ENCODE measurements at regions not wholly inside any gene's neighbourhood (a gene's known extent, or its start where the extent isn't known, plus 50 kb on each side); places are given as distances from the start of the nearest gene placed in this dataset.

- TF ChIP-seq XRCC3 (IDR thresholded peaks at IDR 0.05) (no peak), DNMT1 (IDR thresholded peaks at IDR 0.05) (no peak), ZNF274 (IDR thresholded peaks at IDR 0.05; ENCODE audit: borderline replicate concordance, low read depth, low read length) (no peak)
Observed at GRCh38 chr12:63041601-63042000, 106.7 kb upstream of the PPM1H start (continued).

GRCh38 chr12:63040526-63041220, 105.7 kb upstream of the PPM1H start:
- no peaks in the 10 kb centered on the region for H3K36me3 ChIP-seq (ENCODE audit: control insufficient read depth, insufficient read depth, low read length)
- H3K4me1 ChIP-seq (replicated peaks in 1 of 2; ENCODE audit: control insufficient read depth in 2 of 2, insufficient read depth in 2 of 2, low read length in 2 of 2) = no peaks in the 10 kb centered on the region; a peak in 1 of 5 replicates
- H2AFZ ChIP-seq (ENCODE audit: low read depth, low read length) = no peak overlapping the region
- ChIA-PET CTCF (ENCODE audit: low intra/inter-chr PET ratio) (no interaction called here), POLR2A (no interaction called here)
- no peak overlapping the region for H3K27ac ChIP-seq (ENCODE audit: extremely low read depth, low read depth, low read length)
- no peaks in the 10 kb centered on the region for H3K9me3 ChIP-seq (replicated peaks; ENCODE audit: control insufficient read depth, insufficient read depth, low read depth, low read length)
- DNase-seq (ENCODE audit: extremely low read depth in 1 of 4, low spot score in 3 of 4) (no peak), FAIRE-seq (no peak), ATAC-seq (no peak)
- no TSS peak for BruUV-seq (replicated peaks)
- in situ Hi-C loops (cut with MboI) (no loop called here), intact Hi-C loops (cut with micrococcal nuclease) (no loop called here)
- no peak overlapping the region for H3K4me2 ChIP-seq (ENCODE audit: insufficient read depth, low read length)
- no peaks in the 10 kb centered on the region for H3K9me1 ChIP-seq (ENCODE audit: control insufficient read depth, insufficient read depth, low read length)
- no peak for TF ChIP-seq DEAF1 (CRISPR knock-in tag; IDR thresholded peaks at IDR 0.05)
- no peak for TF ChIP-seq MYC (IDR thresholded peaks at IDR 0.05; ENCODE audit: low read depth, low read length)
- no peak for TF ChIP-seq MYC (CRISPR knock-in tag; IDR thresholded peaks at IDR 0.05; ENCODE audit: borderline replicate concordance, low read depth)
- H3K27me3 ChIP-seq (ENCODE audit: control insufficient read depth in 2 of 2, insufficient read depth in 2 of 2, low read length in 2 of 2) = no peaks in the 10 kb centered on the region
- no peak overlapping the region for H3K9ac ChIP-seq (ENCODE audit: insufficient read depth in 1 of 2, low read depth in 2 of 2, low read length in 2 of 2)
- 40% methylated on average over 5 of the region's 5 CpGs for WGBS (ENCODE audit: insufficient coverage, low coverage, missing lambda C conversion rate)
- H3K79me2 ChIP-seq (ENCODE audit: control insufficient read depth, insufficient read depth, low read length) = no peaks in the 10 kb centered on the region
- H3K4me3 ChIP-seq = no peak overlapping the region
- no peaks in the 10 kb centered on the region for H4K20me1 ChIP-seq (replicated peaks; ENCODE audit: control insufficient read depth, insufficient read depth, low read length)

Data from K562 (cell line).